Neural progenitor cell (in vitro differentiated cells): ENCODE measurements at regions not wholly inside any gene's neighbourhood (a gene's known extent, or its start where the extent isn't known, plus 50 kb on each side); places are given as distances from the start of the nearest gene placed in this dataset.
A peak's percentile ranks its signal among the peaks of the same experiment; 100 is the strongest.

Experiments used
- DNase-seq: peaks from one replicate; pipeline ENCODE4 v3.0.0-alpha.2; 2016; ENCODE audit warnings: low spot score
- H2AFZ ChIP-seq: fragments of 200-600 bp; sonication (generic); replicated peaks from 2 replicates; pipeline ENCODE4 v1.6.1; 2016; ENCODE audit warnings: antibody characterized with exemption
- H3F3A ChIP-seq: fragments of 200-600 bp; sonication (generic); 2 replicates; pipeline ENCODE4 v1.6.1; 2016; ENCODE audit warnings: antibody characterized with exemption, low read depth
- H3K27ac ChIP-seq: fragments of 200-600 bp; sonication (generic); 2 replicates; pipeline ENCODE4 v1.5.1; 2016; ENCODE audit warnings: mild to moderate bottlenecking
- H3K27me3 ChIP-seq: fragments of 200-600 bp; sonication (generic); 2 replicates; pipeline ENCODE4 v1.6.1; 2016; ENCODE audit warnings: mild to moderate bottlenecking, moderate library complexity
- H3K36me3 ChIP-seq: fragments of 200-600 bp; sonication (generic); 2 replicates; pipeline ENCODE4 v1.5.1; 2016
- H3K4me1 ChIP-seq: fragments of 200-600 bp; sonication (generic); 2 replicates; pipeline ENCODE4 v1.6.1; 2016; ENCODE audit warnings: mixed run types
- H3K4me2 ChIP-seq: fragments of 200-600 bp; sonication (generic); 2 replicates; pipeline ENCODE4 v1.6.1; 2016
- H3K4me3 ChIP-seq: fragments of 200-600 bp; sonication (generic); 2 replicates; pipeline ENCODE4 v1.5.1; 2016
- H3K79me2 ChIP-seq: fragments of 200-600 bp; sonication (generic); 2 replicates; pipeline ENCODE4 v1.6.1; 2016; ENCODE audit warnings: low read depth
- H3K9ac ChIP-seq: fragments of 200-600 bp; sonication (generic); 2 replicates; pipeline ENCODE4 v1.6.1; 2016
- H3K9me3 ChIP-seq: fragments of 200-600 bp; sonication (generic); 2 replicates; pipeline ENCODE4 v1.5.1; 2016; ENCODE audit warnings: low read depth
- H4K20me1 ChIP-seq: fragments of 200-600 bp; sonication (generic); 2 replicates; pipeline ENCODE4 v1.6.1; 2016; ENCODE audit warnings: low read depth
- H3K27ac Mint-ChIP-seq: 3 replicates; pipeline ENCODE4 v1.8.0; 2021; ENCODE audit warnings: mixed read lengths
- H3K27me3 Mint-ChIP-seq: 2 replicates; pipeline ENCODE4 v1.8.0; 2022; ENCODE audit warnings: low read depth, mild to moderate bottlenecking, inconsistent platforms, moderate library complexity, mixed read lengths; ENCODE audit not compliant: insufficient read depth
- H3K36me3 Mint-ChIP-seq: 3 replicates; pipeline ENCODE4 v1.8.0; 2021; ENCODE audit warnings: mixed read lengths
- H3K4me1 Mint-ChIP-seq: 3 replicates; pipeline ENCODE4 v1.8.0; 2021; ENCODE audit warnings: mixed read lengths
- H3K4me3 Mint-ChIP-seq: 3 replicates; pipeline ENCODE4 v1.8.0; 2021; ENCODE audit warnings: mild to moderate bottlenecking, moderate library complexity, mixed read lengths
- H3K9me3 Mint-ChIP-seq: 3 replicates; pipeline ENCODE4 v1.8.0; 2020; ENCODE audit warnings: mixed read lengths
- EZH2 ChIP-seq: fragments of 200-600 bp; sonication (generic); IDR thresholded peaks from 2 replicates; pipeline ENCODE4 v1.6.1; 2017; ENCODE audit warnings: antibody characterized with exemption, mild to moderate bottlenecking, moderate library complexity
- EZH2phosphoT487 ChIP-seq: fragments of 200-600 bp; sonication (generic); IDR thresholded peaks from 2 replicates; pipeline ENCODE4 v1.6.1; 2017; ENCODE audit warnings: antibody characterized with exemption
- TF ChIP-seq, protein P1 (sequence below): fragments of 200-600 bp; sonication (generic); IDR thresholded peaks from 2 replicates; pipeline ENCODE4 v1.5.1; 2017; ENCODE audit warnings: antibody characterized with exemption, mild to moderate bottlenecking

DNA sequence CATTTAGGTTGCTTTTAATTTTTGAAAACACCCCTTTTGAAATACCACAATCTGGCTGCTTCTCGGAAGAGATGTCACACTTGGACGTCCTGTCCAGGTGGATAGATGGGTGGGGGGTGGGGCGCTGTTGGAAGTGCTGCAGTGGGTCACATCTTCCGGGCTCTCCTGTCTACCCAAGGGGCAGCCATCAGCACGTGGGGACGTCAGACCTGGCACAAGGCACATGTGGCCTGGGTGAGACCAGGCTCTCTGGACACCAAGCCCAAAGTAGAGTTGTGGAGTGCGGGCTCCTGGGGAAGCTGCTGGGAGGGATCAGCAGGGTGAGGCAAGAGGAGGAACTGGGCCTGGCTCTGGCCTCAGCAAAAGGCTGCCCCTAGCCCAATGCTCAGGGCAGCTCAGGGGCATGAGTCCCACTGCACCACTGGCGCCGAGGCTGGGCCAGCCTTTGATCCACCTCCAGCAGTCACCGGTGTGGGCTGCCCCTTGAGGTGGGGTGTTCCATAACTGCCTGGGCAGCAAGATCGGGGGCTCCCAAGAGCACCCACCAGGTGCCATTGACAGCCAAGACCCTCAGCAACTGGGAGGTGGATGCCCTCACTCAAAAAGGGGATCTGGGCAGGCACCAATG lies 68.6 kb upstream of the CCND1 start:
- no peaks in the 10 kb centered on the region for H4K20me1 ChIP-seq
- H3K4me3 Mint-ChIP-seq, result no peak overlapping the region
- no peaks in the 10 kb centered on the region for H3K36me3 ChIP-seq
- no peak overlapping the region for H3K4me3 ChIP-seq
- no peak overlapping the region for H3K4me2 ChIP-seq
- no peak overlapping the region for H3K27ac Mint-ChIP-seq
- H2AFZ ChIP-seq, result no peak overlapping the region
- H3K4me1 Mint-ChIP-seq, result peaks cover 18% of the 10 kb centered on the region
- H3K27me3 ChIP-seq, result no peaks in the 10 kb centered on the region
- no peak overlapping the region for H3K27ac ChIP-seq
- H3K9me3 Mint-ChIP-seq, result peaks cover 4% of the 10 kb centered on the region
- TF ChIP-seq EZH2, result no peak
- H3K4me1 ChIP-seq, result no peaks in the 10 kb centered on the region
- no peaks in the 10 kb centered on the region for H3K79me2 ChIP-seq
- DNase-seq, result no peak
- H3K9me3 ChIP-seq, result no peaks in the 10 kb centered on the region
- H3K27me3 Mint-ChIP-seq, result peaks cover 4% of the 10 kb centered on the region
- H3K36me3 Mint-ChIP-seq, result no peaks in the 10 kb centered on the region
- H3K9ac ChIP-seq, result no peak overlapping the region
- H3F3A ChIP-seq, result no peaks in the 10 kb centered on the region

DNA sequence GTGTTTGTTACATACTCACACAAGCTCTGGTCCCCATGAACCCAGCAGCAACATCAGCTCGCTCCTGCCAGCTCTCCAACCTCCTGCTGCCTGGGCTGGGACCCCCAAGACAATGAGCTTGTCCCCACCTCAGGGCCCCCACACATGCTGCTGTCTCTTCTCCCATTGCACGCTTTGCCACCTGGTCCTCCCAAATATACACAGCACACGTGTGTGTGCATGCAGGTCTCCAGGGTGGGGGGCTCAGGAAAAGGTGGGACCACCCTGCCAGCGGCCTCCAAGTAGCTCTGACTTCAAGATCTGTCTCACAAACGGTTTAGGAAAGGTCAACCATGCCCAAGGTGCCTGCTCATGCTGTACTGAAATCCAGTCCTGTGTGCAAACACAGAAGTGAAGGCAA lies 68.1 kb upstream of the CCND1 start:
- no peak overlapping the region for H3K27ac ChIP-seq
- no peaks in the 10 kb centered on the region for H3K79me2 ChIP-seq
- no peak for TF ChIP-seq EZH2phosphoT487
- no peaks in the 10 kb centered on the region for H3K36me3 ChIP-seq
- no peak overlapping the region for H3K4me3 Mint-ChIP-seq
- H3K27me3 Mint-ChIP-seq, result peaks cover 4% of the 10 kb centered on the region
- no peaks in the 10 kb centered on the region for H3F3A ChIP-seq
- H3K27me3 ChIP-seq, result no peaks in the 10 kb centered on the region
- H3K4me1 Mint-ChIP-seq, result peaks cover 18% of the 10 kb centered on the region
- no peak for DNase-seq
- H3K9me3 Mint-ChIP-seq, result peaks cover 4% of the 10 kb centered on the region
- no peaks in the 10 kb centered on the region for H3K4me1 ChIP-seq
- H3K4me3 ChIP-seq, result no peak overlapping the region
- no peak overlapping the region for H2AFZ ChIP-seq
- no peak overlapping the region for H3K4me2 ChIP-seq
- H3K27ac Mint-ChIP-seq, result peak overlapping the region; percentile 26
- no peaks in the 10 kb centered on the region for H4K20me1 ChIP-seq
- H3K9ac ChIP-seq, result no peak overlapping the region
- no peaks in the 10 kb centered on the region for H3K36me3 Mint-ChIP-seq
- no peaks in the 10 kb centered on the region for H3K9me3 ChIP-seq

DNA sequence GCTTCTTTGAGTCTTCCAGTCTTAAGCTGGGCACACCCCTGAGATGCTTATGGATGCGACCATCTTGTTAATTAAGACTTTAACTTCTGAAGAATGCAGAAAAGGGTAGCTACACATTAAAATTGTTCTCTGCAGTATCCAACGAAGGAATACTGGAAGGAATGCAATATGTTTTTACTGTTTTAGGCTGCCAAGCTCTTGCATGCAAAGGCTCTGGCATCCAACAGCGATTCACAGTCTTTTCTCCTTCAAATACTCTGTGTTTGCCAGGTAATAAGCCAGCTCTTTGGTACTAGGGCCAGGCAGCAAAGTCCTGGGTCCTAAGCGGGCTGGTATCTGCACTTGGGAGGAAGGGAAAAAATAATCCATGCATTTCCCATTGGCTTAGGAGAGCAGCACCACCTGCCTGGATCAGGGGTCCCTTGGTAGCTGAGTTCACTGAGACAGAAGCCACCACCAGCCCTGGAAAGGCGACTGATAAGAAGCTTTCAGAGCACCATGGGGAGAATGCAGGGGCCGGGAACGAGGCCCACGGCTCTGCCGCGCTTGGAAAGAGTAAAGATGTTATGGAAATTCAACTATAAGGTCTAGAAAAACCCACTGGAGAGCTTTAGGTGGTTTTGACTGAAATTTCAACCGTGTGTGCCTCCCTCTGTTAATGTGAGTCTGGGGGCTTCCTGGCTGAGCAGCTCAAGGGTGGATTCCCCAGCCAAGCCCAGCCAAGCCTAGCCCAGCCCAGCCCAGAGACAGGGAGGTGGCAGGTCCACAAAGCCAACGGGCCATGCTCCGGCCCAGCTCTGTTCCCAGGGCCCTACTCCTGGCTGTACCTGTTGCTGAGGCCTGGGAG lies 67.0 kb upstream of the CCND1 start:
- DNase-seq, result no peak
- H3K36me3 Mint-ChIP-seq, result no peaks in the 10 kb centered on the region
- no peaks in the 10 kb centered on the region for H3K27me3 ChIP-seq
- no peak overlapping the region for H3K4me3 Mint-ChIP-seq
- no peak overlapping the region for H3K4me2 ChIP-seq
- H3K79me2 ChIP-seq, result no peaks in the 10 kb centered on the region
- H3K4me1 ChIP-seq, result no peaks in the 10 kb centered on the region
- H3F3A ChIP-seq, result no peaks in the 10 kb centered on the region
- peaks cover 7% of the 10 kb centered on the region for H3K4me1 Mint-ChIP-seq
- H3K9me3 Mint-ChIP-seq, result peaks cover under 1% of the 10 kb centered on the region
- H3K27ac Mint-ChIP-seq, result no peak overlapping the region
- H4K20me1 ChIP-seq, result no peaks in the 10 kb centered on the region
- H3K36me3 ChIP-seq, result no peaks in the 10 kb centered on the region
- TF ChIP-seq EZH2 (no peak), EZH2phosphoT487 (no peak)
- TF ChIP-seq, protein P1, sequence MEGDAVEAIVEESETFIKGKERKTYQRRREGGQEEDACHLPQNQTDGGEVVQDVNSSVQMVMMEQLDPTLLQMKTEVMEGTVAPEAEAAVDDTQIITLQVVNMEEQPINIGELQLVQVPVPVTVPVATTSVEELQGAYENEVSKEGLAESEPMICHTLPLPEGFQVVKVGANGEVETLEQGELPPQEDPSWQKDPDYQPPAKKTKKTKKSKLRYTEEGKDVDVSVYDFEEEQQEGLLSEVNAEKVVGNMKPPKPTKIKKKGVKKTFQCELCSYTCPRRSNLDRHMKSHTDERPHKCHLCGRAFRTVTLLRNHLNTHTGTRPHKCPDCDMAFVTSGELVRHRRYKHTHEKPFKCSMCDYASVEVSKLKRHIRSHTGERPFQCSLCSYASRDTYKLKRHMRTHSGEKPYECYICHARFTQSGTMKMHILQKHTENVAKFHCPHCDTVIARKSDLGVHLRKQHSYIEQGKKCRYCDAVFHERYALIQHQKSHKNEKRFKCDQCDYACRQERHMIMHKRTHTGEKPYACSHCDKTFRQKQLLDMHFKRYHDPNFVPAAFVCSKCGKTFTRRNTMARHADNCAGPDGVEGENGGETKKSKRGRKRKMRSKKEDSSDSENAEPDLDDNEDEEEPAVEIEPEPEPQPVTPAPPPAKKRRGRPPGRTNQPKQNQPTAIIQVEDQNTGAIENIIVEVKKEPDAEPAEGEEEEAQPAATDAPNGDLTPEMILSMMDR, result no peak
- H3K4me3 ChIP-seq, result no peak overlapping the region
- H3K27me3 Mint-ChIP-seq, result peaks cover 4% of the 10 kb centered on the region
- H3K9me3 ChIP-seq, result no peaks in the 10 kb centered on the region
- no peak overlapping the region for H3K9ac ChIP-seq
- H3K27ac ChIP-seq, result no peak overlapping the region
- no peak overlapping the region for H2AFZ ChIP-seq

DNA sequence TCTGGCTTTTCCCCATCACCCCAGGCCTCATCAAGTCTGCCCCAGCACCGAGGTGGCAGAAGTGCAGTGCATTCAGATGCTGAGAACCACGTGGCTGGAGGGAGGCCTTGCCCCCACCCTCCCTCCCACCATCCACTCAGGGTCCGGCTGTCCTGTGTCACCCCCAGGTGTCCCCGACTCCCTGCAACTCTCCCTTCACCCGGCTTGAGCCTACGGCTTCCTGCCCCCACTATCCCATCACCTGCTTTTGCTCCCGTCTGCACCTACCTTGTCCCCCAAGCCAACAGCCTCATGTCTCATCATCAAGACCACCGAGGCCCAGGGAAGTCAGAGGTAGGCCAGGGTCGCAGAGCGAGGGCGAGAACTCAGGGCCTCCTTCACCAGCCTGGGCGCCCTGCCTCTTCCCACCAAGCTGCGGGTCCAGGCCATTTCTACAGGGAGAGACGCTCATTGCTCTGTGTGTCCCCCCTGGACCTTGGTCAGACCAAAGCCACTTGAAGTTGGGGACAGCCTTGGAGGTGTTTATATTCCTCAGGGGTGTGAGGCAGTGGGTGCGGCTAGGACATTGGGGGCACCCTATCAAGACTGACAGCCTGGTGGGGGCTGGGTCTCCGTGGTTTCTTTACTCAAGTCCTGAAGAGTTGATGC lies 66.2 kb upstream of the CCND1 start:
- H3K79me2 ChIP-seq, result no peaks in the 10 kb centered on the region
- no peaks in the 10 kb centered on the region for H4K20me1 ChIP-seq
- Mint-ChIP-seq H3K36me3 (no peaks in the 10 kb centered on the region), H3K27ac (no peak overlapping the region), H3K4me1 (peaks cover 3% of the 10 kb centered on the region), H3K9me3 (no peaks in the 10 kb centered on the region), H3K27me3 (peaks cover 4% of the 10 kb centered on the region), H3K4me3 (no peak overlapping the region)
- no peak for DNase-seq
- no peaks in the 10 kb centered on the region for H3K9me3 ChIP-seq
- no peaks in the 10 kb centered on the region for H3F3A ChIP-seq
- H2AFZ ChIP-seq, result no peak overlapping the region
- no peak overlapping the region for H3K4me2 ChIP-seq
- H3K4me3 ChIP-seq, result no peak overlapping the region
- H3K27ac ChIP-seq, result no peak overlapping the region
- no peaks in the 10 kb centered on the region for H3K4me1 ChIP-seq
- no peak overlapping the region for H3K9ac ChIP-seq
- no peaks in the 10 kb centered on the region for H3K27me3 ChIP-seq
- TF ChIP-seq EZH2phosphoT487, result no peak
- TF ChIP-seq, protein P1, result no peak
- TF ChIP-seq EZH2, result no peak
- H3K36me3 ChIP-seq, result no peaks in the 10 kb centered on the region
